Activated naive CD4-positive, alpha-beta T cell (primary cell): ENCODE measurements at regions not wholly inside any gene's neighbourhood (a gene's known extent, or its start where the extent isn't known, plus 50 kb on each side); places are given as distances from the start of the nearest gene placed in this dataset.

Source experiments
- DNase-seq, 4 experiments: peaks; one replicate each; lab custom pipeline; 2025; lab: John Stamatoyannopoulos, UW

DNA sequence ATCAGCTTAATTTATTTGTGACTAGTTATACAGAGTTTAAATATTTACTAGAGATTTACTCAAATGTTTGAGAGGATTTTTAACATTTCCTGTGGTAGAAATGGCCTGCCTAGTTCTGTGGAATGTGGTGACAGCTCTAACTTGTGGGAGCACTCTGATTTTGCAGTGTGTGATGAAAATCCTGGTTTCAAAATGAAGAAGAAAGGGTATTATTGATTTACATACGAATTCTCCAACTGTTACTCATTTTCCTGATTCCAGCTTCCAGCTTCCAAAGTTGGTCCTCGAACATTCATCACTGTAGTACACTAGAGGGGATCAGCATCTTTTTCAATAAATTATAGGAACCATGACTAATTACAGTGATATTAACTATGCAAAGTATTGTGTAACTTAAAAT, 462.7 kb upstream of the PKN2 start:
- DNase-seq: no peak

- no peak for DNase-seq
Observed at GRCh38 chr1:88224906-88225305, 459.2 kb upstream of the PKN2 start.

- DNase-seq: no peak
Observed at GRCh38 chr1:88228114-88228513, 456.0 kb upstream of the PKN2 start.

DNA sequence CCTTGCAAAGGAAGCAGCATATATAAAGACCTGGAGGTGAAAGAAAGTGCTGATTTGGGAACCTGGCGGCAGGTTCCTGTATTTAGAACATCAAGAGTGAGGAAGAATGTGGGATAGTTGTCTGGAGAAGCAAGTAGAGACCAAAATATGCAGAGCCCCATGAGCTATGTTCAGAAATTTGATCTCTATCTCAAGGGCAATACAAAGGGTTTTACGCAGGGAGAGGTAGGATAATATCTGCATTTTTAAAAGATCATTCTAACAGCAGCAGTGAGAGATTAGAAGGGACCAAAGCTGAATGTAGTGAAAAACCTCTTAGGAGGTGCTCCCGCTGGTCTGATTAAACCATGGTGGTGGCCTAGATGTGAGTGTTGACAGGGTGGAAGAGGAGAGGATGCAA, 453.9 kb upstream of the PKN2 start:
- DNase-seq: no peak

- DNase-seq: no peak
Observed at GRCh38 chr1:88237058-88237457, 447.0 kb upstream of the PKN2 start.

GRCh38 chr1:88239205-88239604, 444.9 kb upstream of the PKN2 start:
- no peak for DNase-seq

GRCh38 chr1:88247666-88248065, 436.4 kb upstream of the PKN2 start:
- no peak for DNase-seq

DNA sequence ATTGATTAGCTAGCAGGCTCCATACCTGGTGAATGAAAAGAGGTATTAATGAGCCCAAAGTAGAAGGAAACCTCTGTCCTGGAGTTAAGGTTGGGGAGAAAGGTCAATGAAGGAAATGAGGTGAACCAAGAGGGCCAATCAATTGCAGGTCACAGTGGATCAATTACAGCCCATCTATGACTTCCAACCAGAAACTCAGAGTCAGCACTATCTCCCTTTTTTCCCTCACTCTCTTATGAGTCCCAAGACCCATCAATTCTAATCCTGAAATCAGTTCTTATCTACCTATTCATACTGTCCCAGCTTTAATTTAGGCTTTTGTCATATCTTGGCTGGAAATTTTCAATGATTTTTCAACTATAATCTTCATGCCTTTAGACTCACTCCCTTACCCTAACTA, 433.2 kb upstream of the PKN2 start:
- DNase-seq: no peak

- DNase-seq: no peak
Observed at GRCh38 chr1:88252745-88253144, 431.3 kb upstream of the PKN2 start.

DNA sequence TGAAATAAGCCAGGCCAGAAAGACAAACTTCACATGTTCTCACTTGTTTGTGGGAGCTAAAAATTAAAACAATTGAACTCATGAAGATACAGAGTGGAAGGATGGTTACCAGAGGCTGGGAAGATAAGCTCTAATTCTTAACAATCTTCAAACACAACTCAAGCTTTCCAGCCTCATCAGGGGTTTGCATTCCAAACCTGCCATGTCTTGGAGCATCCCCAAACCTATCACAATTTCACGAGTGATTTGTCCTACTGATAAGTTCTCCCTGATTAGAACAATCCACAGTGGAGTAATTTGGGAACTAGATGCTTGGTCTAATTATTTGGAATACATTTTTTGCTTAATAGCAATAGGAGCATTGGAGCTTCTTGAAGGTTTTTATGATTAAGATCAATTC, 418.5 kb upstream of the PKN2 start:
- no peak for DNase-seq

DNA sequence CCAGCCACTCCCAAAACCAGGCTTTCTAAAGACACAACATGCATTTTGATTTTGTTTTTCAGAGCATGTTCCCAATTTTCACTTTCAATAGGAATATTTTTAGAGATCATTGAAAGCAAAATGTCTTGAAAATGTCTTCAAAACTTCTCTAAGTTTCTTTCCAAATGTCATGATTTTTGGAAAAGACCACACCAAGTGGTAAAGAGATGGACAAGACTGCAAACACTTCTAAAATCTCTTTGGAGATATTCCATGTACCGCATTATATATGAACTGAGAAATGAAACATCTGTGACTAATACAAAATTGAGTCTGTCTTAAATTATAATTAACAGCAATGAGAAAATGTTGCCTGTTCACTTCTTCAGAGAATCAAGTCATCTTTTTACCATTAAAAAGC, 418.0 kb upstream of the PKN2 start:
- DNase-seq: no peak

- DNase-seq: no peak
Observed at GRCh38 chr1:88272216-88272615, 411.9 kb upstream of the PKN2 start.

DNA sequence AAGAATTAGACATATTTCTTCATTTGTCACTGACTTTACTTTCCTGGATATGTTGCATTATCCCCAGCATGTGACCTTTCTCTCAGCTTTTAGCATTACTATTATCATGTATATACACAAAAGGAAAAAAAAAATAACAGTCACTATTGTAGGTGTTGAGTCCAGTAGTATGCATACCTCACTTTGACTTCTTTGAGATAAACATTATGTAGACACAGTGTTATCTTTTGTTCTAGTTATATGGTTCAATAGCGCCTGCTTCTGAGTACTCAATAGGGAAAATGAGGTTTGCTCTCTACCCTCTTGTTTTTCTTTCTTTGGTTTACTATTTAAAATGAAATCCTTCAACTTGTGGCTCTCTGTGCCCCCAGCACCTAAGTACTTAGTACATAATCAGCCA, 409.6 kb upstream of the PKN2 start:
- DNase-seq: no peak

GRCh38 chr1:88275259-88275862, 408.7 kb upstream of the PKN2 start:
- no peak for DNase-seq

DNA sequence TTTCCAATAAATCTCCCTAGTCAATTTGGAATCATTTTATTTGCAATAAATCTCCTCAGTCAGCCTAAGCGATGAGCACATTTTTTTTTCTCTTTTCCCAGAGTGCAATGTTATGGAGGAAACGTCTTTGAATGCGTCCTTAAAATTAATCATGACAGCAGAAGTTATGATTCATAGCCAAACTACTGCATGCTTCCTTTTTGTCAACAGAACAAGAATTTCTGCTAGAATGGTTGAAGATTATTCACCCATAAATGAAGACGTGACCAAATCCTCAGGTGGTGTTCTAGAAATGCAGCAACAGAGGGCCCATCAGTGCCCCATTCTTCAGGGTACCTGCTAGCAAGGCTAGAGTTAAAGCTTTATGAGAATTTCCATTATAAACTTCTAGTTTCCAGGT, 407.9 kb upstream of the PKN2 start:
- no peak for DNase-seq

- DNase-seq: no peak
Observed at GRCh38 chr1:88284066-88284465, 400.0 kb upstream of the PKN2 start.

DNA sequence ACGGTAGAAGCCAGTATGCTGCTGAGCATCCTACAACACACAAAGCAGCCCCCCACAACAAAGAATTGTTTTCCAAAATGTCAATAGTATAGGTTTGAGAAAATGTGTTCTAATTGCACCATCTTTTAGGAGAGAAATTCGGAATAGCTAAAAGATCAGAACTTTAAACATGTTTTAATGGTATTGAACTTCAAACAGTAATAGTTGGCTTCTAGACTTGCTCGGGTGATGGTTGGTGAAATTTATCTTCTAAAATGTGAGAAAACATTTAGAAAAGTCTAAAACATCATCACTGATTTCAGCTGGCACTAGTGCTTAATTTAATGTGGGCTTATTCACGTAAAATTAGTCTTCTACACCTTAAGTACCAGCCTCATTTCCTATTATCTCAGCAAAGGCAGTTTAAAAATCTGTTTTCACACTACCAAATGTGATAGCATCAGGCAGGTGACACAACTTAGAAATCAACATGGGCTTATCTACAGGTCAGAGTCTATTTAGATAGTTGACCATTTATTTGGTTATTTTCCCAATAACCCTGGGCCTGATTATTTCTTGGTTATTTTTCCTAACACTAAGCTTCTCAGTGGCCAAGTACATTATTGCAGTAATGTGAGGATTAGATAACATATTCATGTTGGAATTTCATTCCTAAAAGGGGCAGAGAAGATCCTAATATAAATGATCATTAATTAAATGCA, 399.3 kb upstream of the PKN2 start:
- no peak for DNase-seq

DNA sequence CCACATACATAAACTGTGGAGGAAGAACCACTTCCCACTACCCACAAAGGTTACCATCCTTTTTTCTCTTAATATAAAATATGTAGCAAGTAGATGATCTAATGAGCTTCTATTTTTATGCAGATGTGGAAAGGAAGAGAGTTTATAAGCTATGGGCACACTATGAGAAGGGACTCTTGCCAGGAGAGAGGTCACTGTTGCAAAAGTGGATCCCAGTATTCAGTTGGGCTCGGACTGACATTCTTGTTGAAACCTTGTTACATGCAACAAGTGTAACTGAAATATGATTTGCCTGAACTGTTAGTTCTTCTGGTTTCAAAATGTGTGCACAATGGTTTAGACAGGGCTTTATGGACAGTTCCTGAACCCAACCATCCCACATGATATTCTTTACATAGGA, 397.4 kb upstream of the PKN2 start:
- DNase-seq: no peak

DNA sequence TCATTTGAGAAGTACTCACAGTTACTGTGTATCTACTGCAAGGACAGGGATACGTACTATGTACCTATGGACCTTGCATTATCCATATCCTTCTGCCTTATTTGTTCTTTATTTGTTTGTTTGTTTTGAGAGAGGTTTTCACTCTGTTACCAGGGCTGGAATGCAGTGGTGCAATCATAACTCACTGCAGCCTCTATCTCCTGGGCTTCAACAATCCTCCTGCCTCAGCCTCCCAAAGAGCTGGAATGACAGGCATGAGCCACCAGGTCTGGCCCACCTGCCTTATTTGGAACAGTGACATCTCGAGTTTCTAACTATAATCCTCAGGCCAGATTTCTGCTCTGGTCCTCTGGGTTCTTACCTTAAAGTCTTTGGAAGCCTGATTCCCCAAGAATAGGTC, 395.5 kb upstream of the PKN2 start:
- no peak for DNase-seq

GRCh38 chr1:88289401-88290102, 394.5 kb upstream of the PKN2 start:
- no peak for DNase-seq

DNA sequence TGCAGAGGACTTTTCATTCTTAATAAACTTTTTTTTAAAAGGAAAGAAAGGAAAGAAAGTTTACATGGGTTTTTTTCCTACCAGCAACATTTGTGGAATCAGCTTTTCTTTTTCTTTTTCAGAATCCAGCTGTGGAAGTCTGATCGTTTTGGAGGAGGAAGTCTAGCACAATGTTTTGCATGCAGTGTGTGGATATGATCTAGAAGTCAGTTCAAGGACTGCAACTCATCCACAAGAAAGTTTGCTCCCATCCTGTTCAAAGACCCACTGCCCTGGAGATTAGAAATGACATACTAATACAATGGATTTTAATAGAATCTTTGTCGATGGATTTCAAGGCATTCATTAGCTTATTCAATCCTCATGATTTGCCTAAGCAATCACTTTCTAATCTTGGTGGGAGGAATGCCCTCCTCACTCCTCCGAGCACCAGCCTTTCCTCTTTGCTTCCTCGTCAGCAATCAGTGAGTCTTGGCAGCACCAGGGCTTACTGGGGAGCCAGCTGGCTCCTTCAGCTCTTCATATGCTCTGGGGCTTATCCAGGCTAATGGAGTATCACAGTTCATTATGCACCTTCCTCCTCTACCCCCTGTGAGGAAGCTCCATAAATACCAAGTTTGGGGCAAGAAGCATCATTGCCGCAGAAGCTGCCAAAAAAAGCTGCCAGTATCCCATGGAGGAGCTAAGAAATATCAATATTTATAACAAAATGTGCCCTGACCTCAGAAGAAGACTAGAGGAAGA, 392.3 kb upstream of the PKN2 start:
- DNase-seq: no peak

DNA sequence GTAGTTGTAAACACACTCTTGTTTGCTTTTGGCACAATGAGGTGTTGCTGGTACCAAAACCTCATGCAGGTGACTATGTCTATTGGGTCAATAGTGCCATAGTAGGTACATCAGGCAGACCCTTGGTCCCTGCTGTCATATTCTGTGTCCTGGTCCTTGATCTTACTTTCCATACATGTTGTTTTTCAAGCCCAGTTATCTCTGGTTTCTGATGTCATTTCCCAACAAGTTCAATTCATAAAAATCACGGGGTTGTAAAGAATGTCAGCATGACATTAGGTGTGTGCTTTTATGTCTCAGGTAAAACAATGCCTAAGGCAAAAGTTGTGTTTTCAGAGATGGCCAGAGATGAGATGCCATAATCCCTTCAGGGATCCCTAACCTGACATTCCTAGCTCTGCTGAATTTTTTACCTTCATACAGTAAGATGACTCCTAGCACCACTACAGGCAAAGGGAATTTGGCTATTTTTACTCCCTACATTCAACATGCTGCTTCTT, 390.3 kb upstream of the PKN2 start:
- no peak for DNase-seq

DNA sequence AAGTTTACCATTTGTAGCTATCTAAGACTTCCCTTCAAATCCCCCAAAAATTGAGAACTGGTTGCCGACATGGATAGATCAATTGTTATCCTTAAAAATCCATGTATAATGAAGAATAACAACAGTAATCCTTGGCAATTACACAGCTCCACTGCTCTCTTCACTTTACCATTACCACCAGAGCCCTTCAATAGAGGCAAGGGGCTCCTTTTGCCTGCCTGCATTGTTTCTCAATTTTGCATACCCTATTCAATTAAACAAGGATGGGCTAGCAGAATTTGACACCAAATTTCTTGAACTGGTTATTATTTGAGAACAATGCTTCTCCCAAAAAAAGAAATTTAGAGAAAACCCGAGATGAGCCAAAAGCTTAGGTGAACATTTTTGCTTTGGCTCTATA, 387.8 kb upstream of the PKN2 start:
- DNase-seq: no peak
